ENCODE measurements at regions not wholly inside any gene's neighbourhood (a gene's known extent, or its start where the extent isn't known, plus 50 kb on each side); places are given as distances from the start of the nearest gene placed in this dataset.
A peak's percentile ranks its signal among the peaks of the same experiment; 100 is the strongest.
"Not testable (repeated sequence)": the region's sequence is repeated elsewhere in the genome, so short reads cannot be mapped to it uniquely, and the experiment has no call there.

DNA sequence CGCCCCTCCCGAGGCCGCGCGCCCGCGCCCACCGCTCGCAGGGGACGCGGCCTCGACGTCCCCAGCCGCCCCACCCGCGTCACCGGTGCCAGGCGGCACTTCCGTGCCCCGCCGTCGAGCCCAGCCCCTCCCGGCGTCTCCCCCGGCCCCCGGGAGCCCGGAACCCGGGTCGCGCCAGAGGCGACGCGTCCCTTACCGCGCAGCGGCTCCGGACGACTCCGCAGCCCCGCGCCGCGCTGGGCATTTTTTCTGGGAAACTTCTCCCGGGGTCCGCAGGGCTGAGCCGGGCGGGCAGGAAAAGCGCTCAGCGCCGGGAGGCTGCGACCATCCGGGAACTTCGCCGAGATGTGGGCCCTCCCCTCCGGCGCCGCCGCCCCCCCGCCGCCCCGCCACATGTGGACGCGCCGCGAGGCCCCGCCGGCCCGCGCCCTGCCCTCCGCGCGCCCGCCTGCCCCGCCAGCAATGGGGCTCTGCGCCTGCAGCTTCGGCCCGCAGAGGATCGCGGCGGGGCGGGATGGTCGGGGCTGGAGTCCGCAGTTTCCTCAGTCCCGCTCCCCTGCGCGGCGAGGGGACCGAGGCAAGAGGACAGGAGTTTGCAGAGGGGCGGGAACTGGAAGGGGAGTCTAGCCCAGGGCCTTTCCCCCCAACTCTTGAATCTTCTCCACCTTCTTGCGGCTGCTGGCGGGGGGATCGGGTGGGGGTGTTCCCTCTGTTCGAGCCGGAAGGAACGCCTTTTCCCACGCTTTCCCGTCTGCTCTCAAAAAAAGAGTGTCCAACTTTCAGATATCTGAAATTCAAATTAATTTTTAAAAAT is 81.5 kb downstream of the CHRNA1 start:
- Histone ChIP-seq H3K27ac (ENCODE audit: low read length) (peak overlapping the region; percentile 70), H3K4me1 (ENCODE audit: control insufficient read depth, insufficient read depth, low read length) (peaks cover 4% of the 10 kb centered on the region), H3K4me3 (ENCODE audit: low read length) (peak overlapping the region; percentile 99), H3K27me3 (ENCODE audit: control insufficient read depth, insufficient read depth) (no peaks in the 10 kb centered on the region), H3K9me3 (ENCODE audit: control insufficient read depth, low read length) (no peaks in the 10 kb centered on the region)
- WGBS = under 1% methylated on average over 96 of the region's 97 CpGs
- DNase-seq (peak; percentile 80 to 92 (median 92)), ATAC-seq (peak; percentile 91 to 92)
- intact Hi-C loops (cut with DNase I) = loop anchor here in 2 of 4 donors (10.0 kb wide), 2 partner anchors 78 to 198 kb away; partner anchors contain the start of gene GPR155 (in 1 of the 2)

DNA sequence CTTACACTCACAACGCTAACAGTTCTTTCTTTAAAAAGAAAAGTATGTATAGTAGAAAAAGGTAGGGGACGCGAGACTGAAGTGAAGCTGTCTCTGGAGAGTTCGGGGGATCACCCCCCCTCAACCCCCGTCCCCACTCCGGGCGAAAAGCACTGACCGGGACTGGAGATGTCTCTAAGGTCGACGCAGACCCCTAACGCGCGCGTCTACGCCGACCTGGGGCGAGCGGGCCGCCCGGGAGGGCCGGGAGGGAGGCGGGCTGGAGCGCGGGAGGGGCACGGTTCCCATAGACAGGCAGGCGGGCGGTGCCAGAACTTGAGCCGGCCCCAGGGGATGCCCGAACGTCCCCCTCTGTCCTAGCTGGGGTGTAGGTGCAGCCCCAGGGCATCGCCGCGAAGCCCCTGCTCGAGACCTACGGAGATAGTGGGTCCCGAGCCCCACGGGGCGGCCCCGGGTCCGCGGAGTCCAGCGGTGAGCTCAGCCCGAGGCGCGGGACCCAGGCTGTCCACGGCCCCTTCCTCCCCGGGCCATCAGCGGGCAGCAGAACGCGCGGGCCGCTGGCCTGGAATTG is 82.2 kb downstream of the CHRNA1 start:
- H3K27ac ChIP-seq (ENCODE audit: low read length) = peak overlapping the region; percentile 70
- no peaks in the 10 kb centered on the region for H3K27me3 ChIP-seq (ENCODE audit: control insufficient read depth, insufficient read depth)
- DNase-seq = peak; percentile 63 to 85 (median 83)
- H3K4me1 ChIP-seq (ENCODE audit: control insufficient read depth, insufficient read depth, low read length) = peaks cover 4% of the 10 kb centered on the region
- under 1% methylated on average over 52 of the region's 52 CpGs for whole genome bisulfite sequencing
- peak; percentile 70 to 78 for ATAC-seq
- H3K9me3 ChIP-seq (ENCODE audit: control insufficient read depth, low read length) = no peaks in the 10 kb centered on the region
- intact Hi-C loops (cut with DNase I) = loop anchor here in 2 of 4 donors (10.0 kb wide), 2 partner anchors 77 to 197 kb away; partner anchors contain the start of gene GPR155 (in 1 of the 2)
- H3K4me3 ChIP-seq (ENCODE audit: low read length) = peak overlapping the region; percentile 99

- WGBS = 32% methylated on average over 18 of the region's 18 CpGs
- Histone ChIP-seq H3K27me3 (ENCODE audit: control insufficient read depth, insufficient read depth) (no peaks in the 10 kb centered on the region), H3K4me1 (ENCODE audit: control insufficient read depth, insufficient read depth, low read length) (peaks cover 4% of the 10 kb centered on the region), H3K4me3 (ENCODE audit: low read length) (peak overlapping the region; percentile 99), H3K27ac (ENCODE audit: low read length) (no peak overlapping the region), H3K9me3 (ENCODE audit: control insufficient read depth, low read length) (no peaks in the 10 kb centered on the region)
- DNase-seq (peak in 2 of 3 donors; percentile 32 to 66), ATAC-seq (peak; percentile 37 to 59)
- intact Hi-C loops (cut with DNase I) = loop anchor here in 2 of 4 donors (10.0 kb wide), 2 partner anchors 77 to 197 kb away; partner anchors contain the start of gene GPR155 (in 1 of the 2)
Observed at GRCh38 chr2:174681099-174682006, 82.9 kb downstream of the CHRNA1 start.

DNA sequence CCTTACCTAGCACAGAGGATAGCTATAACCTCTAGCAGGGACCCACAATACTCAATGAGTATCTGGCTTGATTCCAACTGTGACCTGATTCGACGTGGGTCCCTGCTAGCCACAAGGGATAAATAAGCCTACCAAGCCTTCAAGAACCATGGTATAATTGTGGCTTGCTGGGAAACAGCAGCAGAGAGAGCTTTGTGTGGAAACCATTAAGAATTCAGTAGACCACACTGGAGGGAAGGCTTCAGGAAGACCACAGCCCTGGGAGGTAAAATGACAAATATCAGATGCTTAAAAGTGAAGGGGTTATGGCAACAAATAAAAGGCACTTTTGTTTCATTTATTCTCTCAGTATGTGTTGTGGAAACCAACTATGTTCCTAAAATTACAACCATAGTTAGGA is 82.6 kb upstream of the WIPF1 start:
- WGBS = 28% methylated on average over 2 of the region's 2 CpGs
- no peak for DNase-seq

GRCh38 chr2:174678395-174678794 is 80.8 kb upstream of the WIPF1 start:
- 81% methylated on average over 2 of the region's 2 CpGs for WGBS
- Histone ChIP-seq H3K4me3 (ENCODE audit: low read length) (no peak overlapping the region), H3K9me3 (ENCODE audit: control insufficient read depth, low read length) (no peaks in the 10 kb centered on the region), H3K4me1 (ENCODE audit: control insufficient read depth, insufficient read depth, low read length) (peaks cover 4% of the 10 kb centered on the region), H3K27me3 (ENCODE audit: control insufficient read depth, insufficient read depth) (no peaks in the 10 kb centered on the region), H3K27ac (ENCODE audit: low read length) (no peak overlapping the region)
- peak in 1 of 3 donors; percentile 23 for DNase-seq
- ATAC-seq = no peak
- intact Hi-C loops (cut with DNase I) = no loop called here

More for the DNA sequence above, 82.6 kb upstream of the WIPF1 start:
- Histone ChIP-seq H3K4me1 (ENCODE audit: control insufficient read depth, insufficient read depth, low read length) (peaks cover 4% of the 10 kb centered on the region), H3K9me3 (ENCODE audit: control insufficient read depth, low read length) (no peaks in the 10 kb centered on the region), H3K27ac (ENCODE audit: low read length) (no peak overlapping the region), H3K27me3 (ENCODE audit: control insufficient read depth, insufficient read depth) (no peaks in the 10 kb centered on the region), H3K4me3 (ENCODE audit: low read length) (no peak overlapping the region)
- intact Hi-C loops (cut with DNase I) = loop anchor here in 2 of 4 donors (10.0 kb wide), 2 partner anchors 75 to 195 kb away; partner anchors contain the start of gene GPR155 (in 1 of the 2)
- ATAC-seq = no peak

DNA sequence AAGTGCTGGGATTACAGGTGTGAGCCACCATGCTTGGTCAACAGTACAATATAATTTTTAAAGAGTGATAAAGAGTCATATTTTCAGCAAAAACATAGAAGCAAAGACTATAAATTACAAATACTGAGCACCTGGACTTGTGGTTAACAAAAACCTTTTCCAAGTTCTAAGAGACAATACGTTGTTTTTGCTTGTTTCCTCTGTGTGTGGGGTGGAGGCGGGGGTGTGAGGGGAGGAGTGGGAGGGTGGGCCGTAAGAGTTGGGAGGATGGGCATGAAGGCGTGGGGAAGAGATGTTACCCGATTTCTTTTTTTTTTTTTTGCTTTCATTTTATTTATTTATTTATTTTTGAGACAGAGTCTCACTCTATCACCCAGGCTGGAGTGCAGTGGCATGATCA is 78.0 kb upstream of the WIPF1 start:
- no peaks in the 10 kb centered on the region for H3K27me3 ChIP-seq (ENCODE audit: control insufficient read depth, insufficient read depth)
- H3K4me1 ChIP-seq (ENCODE audit: control insufficient read depth, insufficient read depth, low read length) = peaks cover 4% of the 10 kb centered on the region
- intact Hi-C loops (cut with DNase I) = no loop called here
- WGBS = 90% methylated on average over 5 of the region's 5 CpGs
- no peak for DNase-seq
- no peak overlapping the region for H3K27ac ChIP-seq (ENCODE audit: low read length)
- no peak for ATAC-seq
- H3K4me3 ChIP-seq (ENCODE audit: low read length) = no peak overlapping the region
- H3K9me3 ChIP-seq (ENCODE audit: control insufficient read depth, low read length) = no peaks in the 10 kb centered on the region

GRCh38 chr2:174673876-174674275 is 76.3 kb upstream of the WIPF1 start:
- WGBS = 76% methylated on average over 3 of the region's 3 CpGs
- Histone ChIP-seq H3K9me3 (ENCODE audit: control insufficient read depth, low read length) (no peaks in the 10 kb centered on the region), H3K4me1 (ENCODE audit: control insufficient read depth, insufficient read depth, low read length) (peaks cover 6% of the 10 kb centered on the region), H3K27ac (ENCODE audit: low read length) (no peak overlapping the region), H3K4me3 (ENCODE audit: low read length) (no peak overlapping the region), H3K27me3 (ENCODE audit: control insufficient read depth, insufficient read depth) (no peaks in the 10 kb centered on the region)
- no peak for ATAC-seq
- intact Hi-C loops (cut with DNase I) = no loop called here
- DNase-seq = no peak

DNA sequence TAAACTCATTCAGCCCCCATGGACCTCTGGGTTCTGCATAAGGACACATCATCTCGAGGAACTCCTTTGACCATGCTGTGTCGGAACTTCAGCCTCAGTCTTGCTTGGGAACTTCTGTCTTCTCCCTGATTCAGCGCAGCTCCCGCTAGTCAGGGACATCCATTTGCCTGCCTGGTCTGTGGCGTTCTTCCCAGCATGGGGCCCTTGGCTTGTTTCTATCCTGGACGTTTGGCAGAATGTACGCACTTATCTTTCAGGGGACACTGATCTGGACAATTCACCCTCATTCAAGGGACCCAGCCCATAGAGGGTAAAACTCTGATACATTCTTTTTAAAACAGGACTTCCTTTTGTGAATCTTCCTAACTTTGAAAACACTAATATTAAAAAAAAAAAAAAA is 75.8 kb upstream of the WIPF1 start:
- ATAC-seq = no peak

GRCh38 chr2:174671532-174671931 is 73.9 kb upstream of the WIPF1 start:
- ATAC-seq; intact Hi-C loops (cut with DNase I): not testable (repeated sequence)
- over 99% methylated on average over 10 of the region's 10 CpGs for WGBS

More for the DNA sequence above, 75.8 kb upstream of the WIPF1 start:
- no peak for DNase-seq
- WGBS = 73% methylated on average over 7 of the region's 7 CpGs
- peaks cover 7% of the 10 kb centered on the region for H3K4me1 ChIP-seq (ENCODE audit: control insufficient read depth, insufficient read depth, low read length)
- no peaks in the 10 kb centered on the region for H3K9me3 ChIP-seq (ENCODE audit: control insufficient read depth, low read length)
- no peak overlapping the region for H3K4me3 ChIP-seq (ENCODE audit: low read length)
- no peaks in the 10 kb centered on the region for H3K27me3 ChIP-seq (ENCODE audit: control insufficient read depth, insufficient read depth)
- intact Hi-C loops (cut with DNase I) = no loop called here
- H3K27ac ChIP-seq (ENCODE audit: low read length) = no peak overlapping the region

DNA sequence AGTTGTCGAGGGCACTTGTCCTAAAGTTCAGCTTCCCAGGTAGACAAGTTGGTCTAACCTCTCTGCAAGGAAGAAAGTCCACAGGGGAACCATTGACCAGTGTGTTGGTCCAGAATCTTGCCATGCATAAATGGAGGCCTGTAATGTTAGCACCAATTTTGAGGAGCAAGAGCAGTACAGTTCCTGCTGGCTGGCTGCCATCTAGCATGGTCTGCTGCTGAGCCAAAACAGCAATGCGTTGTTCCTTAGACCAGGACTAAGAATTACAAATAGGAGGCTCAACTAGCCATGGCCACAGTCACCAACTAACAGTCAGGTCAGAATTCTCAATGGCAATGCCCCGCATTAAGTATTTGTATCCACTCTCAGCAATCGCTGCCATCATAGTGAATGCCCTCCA is 72.8 kb upstream of the WIPF1 start:
- Histone ChIP-seq H3K4me1 (ENCODE audit: control insufficient read depth, insufficient read depth, low read length) (peaks cover 15% of the 10 kb centered on the region), H3K27ac (ENCODE audit: low read length) (no peak overlapping the region), H3K9me3 (ENCODE audit: control insufficient read depth, low read length) (no peaks in the 10 kb centered on the region), H3K4me3 (ENCODE audit: low read length) (no peak overlapping the region), H3K27me3 (ENCODE audit: control insufficient read depth, insufficient read depth) (no peaks in the 10 kb centered on the region)
- peak in 2 of 3 donors; percentile 33 to 81 for DNase-seq
- intact Hi-C loops (cut with DNase I) = no loop called here
- 78% methylated on average over 4 of the region's 4 CpGs for WGBS
- peak in 1 of 2 donors; percentile 44 for ATAC-seq

More at GRCh38 chr2:174671532-174671931, 73.9 kb upstream of the WIPF1 start:
- not testable (repeated sequence) for H3K9me3 ChIP-seq (ENCODE audit: control insufficient read depth, low read length); H3K27me3 ChIP-seq (ENCODE audit: control insufficient read depth, insufficient read depth); DNase-seq; H3K27ac ChIP-seq (ENCODE audit: low read length); H3K4me3 ChIP-seq (ENCODE audit: low read length)
- peaks cover 15% of the 10 kb centered on the region for H3K4me1 ChIP-seq (ENCODE audit: control insufficient read depth, insufficient read depth, low read length)
